Chondrocyte (in vitro differentiated cells): ENCODE measurements at regions not wholly inside any gene's neighbourhood (a gene's known extent, or its start where the extent isn't known, plus 50 kb on each side); places are given as distances from the start of the nearest gene placed in this dataset.

Experiments used
- DNase-seq: peaks from one replicate; pipeline ENCODE4 v3.0.0; 2021; ENCODE audit warnings: mixed read lengths, low spot score
- H3K27ac Mint-ChIP-seq: one replicate; pipeline ENCODE4 v1.8.0; 2021; ENCODE audit warnings: mild to moderate bottlenecking, moderate library complexity, mixed read lengths; ENCODE audit not compliant: unreplicated experiment
- H3K27me3 Mint-ChIP-seq: 2 replicates; pipeline ENCODE4 v1.8.0; 2021; ENCODE audit warnings: low read depth, mixed read lengths
- H3K36me3 Mint-ChIP-seq: 2 replicates; pipeline ENCODE4 v1.8.0; 2021; ENCODE audit warnings: low read depth, mixed read lengths
- H3K4me1 Mint-ChIP-seq: 2 replicates; pipeline ENCODE4 v1.8.0; 2021; ENCODE audit warnings: low read depth, mild to moderate bottlenecking, mixed read lengths
- H3K4me3 Mint-ChIP-seq: one replicate; pipeline ENCODE4 v1.8.0; 2021; ENCODE audit warnings: mild to moderate bottlenecking, moderate library complexity, mixed read lengths; ENCODE audit not compliant: unreplicated experiment
- H3K9me3 Mint-ChIP-seq: 2 replicates; pipeline ENCODE4 v1.8.0; 2021; ENCODE audit warnings: low read depth, mixed read lengths
- TF ChIP-seq, protein P1 (sequence below): fragments of 200-600 bp; sonication (generic); IDR thresholded peaks from 2 replicates; pipeline ENCODE4 v1.5.0; 2021; ENCODE audit warnings: antibody characterized with exemption, mild to moderate bottlenecking, moderate library complexity

DNA sequence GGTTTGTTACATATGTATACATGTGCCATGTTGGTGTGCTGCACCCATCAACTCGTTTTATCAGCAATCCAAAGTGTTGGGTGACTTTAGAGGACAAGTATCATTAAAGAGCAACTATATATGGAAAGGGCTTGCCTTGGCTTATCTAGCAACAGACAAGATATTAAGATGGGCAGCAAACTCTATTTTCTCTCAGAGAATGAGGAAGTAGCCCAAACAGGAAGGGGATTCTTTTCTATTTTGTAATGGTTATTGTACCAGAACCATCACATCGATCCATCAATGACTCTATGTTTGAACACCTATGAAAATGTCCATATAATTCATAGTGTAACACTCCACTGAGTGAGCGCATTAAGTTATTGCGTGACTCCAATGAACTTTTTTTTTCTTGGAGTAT, 260.1 kb upstream of the SLC24A2 start:
- TF ChIP-seq, protein P1, sequence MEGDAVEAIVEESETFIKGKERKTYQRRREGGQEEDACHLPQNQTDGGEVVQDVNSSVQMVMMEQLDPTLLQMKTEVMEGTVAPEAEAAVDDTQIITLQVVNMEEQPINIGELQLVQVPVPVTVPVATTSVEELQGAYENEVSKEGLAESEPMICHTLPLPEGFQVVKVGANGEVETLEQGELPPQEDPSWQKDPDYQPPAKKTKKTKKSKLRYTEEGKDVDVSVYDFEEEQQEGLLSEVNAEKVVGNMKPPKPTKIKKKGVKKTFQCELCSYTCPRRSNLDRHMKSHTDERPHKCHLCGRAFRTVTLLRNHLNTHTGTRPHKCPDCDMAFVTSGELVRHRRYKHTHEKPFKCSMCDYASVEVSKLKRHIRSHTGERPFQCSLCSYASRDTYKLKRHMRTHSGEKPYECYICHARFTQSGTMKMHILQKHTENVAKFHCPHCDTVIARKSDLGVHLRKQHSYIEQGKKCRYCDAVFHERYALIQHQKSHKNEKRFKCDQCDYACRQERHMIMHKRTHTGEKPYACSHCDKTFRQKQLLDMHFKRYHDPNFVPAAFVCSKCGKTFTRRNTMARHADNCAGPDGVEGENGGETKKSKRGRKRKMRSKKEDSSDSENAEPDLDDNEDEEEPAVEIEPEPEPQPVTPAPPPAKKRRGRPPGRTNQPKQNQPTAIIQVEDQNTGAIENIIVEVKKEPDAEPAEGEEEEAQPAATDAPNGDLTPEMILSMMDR: no peak
- Mint-ChIP-seq H3K27ac (no peak overlapping the region), H3K36me3 (no peaks in the 10 kb centered on the region), H3K4me3 (no peak overlapping the region), H3K4me1 (no peaks in the 10 kb centered on the region), H3K9me3 (no peaks in the 10 kb centered on the region), H3K27me3 (peaks cover 3% of the 10 kb centered on the region)
- DNase-seq: no peak

DNA sequence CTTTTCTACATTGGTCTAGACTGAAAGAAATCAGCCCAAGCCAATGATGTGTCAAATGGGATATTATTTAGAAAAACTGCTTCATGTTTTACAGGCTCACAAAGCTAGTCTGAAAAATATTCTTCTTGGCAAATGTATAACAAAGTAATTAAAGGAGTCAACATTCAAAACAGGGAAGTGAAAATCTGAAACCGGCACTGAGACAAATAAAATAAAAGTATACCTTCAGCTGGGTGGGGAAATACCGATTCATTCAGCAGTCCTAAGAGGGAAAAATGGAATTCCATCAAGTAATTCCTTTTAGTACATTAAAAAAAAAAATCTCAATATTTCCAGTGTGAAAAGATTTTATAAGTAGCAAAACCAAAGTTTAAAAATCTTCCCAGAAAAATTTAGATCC, 259.6 kb upstream of the SLC24A2 start:
- Mint-ChIP-seq H3K27me3 (peaks cover 3% of the 10 kb centered on the region), H3K27ac (no peak overlapping the region), H3K9me3 (no peaks in the 10 kb centered on the region), H3K4me1 (no peaks in the 10 kb centered on the region), H3K36me3 (no peaks in the 10 kb centered on the region), H3K4me3 (no peak overlapping the region)
- TF ChIP-seq, protein P1: no peak
- DNase-seq: no peak

DNA sequence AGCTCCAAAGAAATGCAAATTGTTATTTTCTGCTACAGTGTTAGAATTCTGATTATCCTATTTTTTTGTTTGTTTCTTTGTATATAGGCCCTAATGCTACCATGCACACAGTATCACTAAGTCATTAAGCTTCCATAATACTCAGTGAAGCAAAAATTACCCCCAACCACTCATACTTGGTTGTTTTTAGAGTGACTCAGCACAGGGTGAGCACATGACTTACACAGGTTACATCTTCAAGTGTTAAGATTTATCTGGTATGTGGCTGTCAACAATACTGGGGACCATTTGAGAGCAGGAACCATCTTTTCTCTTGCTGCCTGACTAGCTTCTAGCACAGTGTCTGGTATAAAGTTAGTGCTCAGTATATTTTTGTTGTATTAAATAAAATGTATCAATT, 255.8 kb upstream of the SLC24A2 start:
- Mint-ChIP-seq H3K4me1 (no peaks in the 10 kb centered on the region), H3K36me3 (no peaks in the 10 kb centered on the region), H3K4me3 (no peak overlapping the region), H3K27me3 (no peaks in the 10 kb centered on the region), H3K9me3 (no peaks in the 10 kb centered on the region), H3K27ac (no peak overlapping the region)
- TF ChIP-seq, protein P1: no peak
- DNase-seq: no peak

DNA sequence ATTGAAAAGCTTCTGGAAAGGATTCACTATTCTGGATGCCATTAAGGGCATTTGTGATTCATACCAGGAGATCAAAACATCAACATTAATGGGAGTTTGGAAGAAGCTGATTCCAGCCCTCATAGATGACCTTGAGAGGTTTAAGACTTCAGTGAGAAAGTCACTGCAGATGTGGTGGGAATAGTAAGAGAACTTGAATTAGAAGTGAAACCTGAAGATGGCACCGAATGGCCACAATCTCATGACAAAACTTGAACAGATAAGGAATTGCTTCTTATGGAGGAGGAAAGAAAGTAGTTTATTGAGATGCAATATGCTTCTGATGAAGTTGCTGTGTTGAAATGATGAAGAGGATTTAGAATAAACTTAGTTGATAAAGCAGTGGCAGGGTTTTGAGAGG, 254.6 kb upstream of the SLC24A2 start:
- Mint-ChIP-seq H3K4me3 (no peak overlapping the region), H3K9me3 (no peaks in the 10 kb centered on the region), H3K4me1 (no peaks in the 10 kb centered on the region), H3K36me3 (no peaks in the 10 kb centered on the region), H3K27me3 (peaks cover 3% of the 10 kb centered on the region), H3K27ac (no peak overlapping the region)
- TF ChIP-seq, protein P1: peak; percentile 17
- no peak for DNase-seq

DNA sequence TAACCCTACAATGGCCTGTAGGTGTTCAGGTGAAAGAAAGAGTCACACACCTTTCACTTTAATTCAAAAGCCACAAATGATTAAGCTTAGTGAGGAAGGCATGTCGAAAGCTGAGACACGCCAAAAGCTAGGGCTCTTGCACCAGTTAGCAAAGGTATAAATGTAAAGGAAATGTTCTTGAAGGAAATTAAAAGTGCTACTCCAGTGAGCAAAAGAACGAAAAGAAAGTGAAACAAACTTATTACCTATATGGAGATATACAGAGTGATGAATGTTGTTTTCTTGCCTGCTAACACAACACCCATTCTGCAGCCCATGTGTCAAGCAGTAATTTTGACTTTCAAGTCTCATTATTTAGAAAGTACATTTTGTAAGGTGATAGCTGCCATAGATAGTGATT, 254.2 kb upstream of the SLC24A2 start:
- Mint-ChIP-seq H3K4me1 (no peaks in the 10 kb centered on the region), H3K9me3 (no peaks in the 10 kb centered on the region), H3K27ac (no peak overlapping the region), H3K27me3 (peaks cover 3% of the 10 kb centered on the region), H3K36me3 (no peaks in the 10 kb centered on the region), H3K4me3 (no peak overlapping the region)
- no peak for DNase-seq
- TF ChIP-seq, protein P1: no peak
